ENCODE measurements at regions not wholly inside any gene's neighbourhood (a gene's known extent, or its start where the extent isn't known, plus 50 kb on each side); places are given as distances from the start of the nearest gene placed in this dataset.

GRCh38 chr9:81474125-81474524 lies 215.2 kb downstream of the TLE1 start:
- TF ChIP-seq MAX (IDR thresholded peaks at IDR 0.05; ENCODE audit: low read depth, low read length) (no peak), MYC (IDR thresholded peaks at IDR 0.05; ENCODE audit: low read depth, low read length) (no peak), POLR2A (IDR thresholded peaks at IDR 0.05; ENCODE audit: extremely low read depth, insufficient read length) (no peak), CTCF (IDR thresholded peaks at IDR 0.05; ENCODE audit: low read depth, low read length) (no peak)
- no peak overlapping the region for H3K4me3 ChIP-seq (ENCODE audit: low read depth, low read length)
- no peak for DNase-seq (ENCODE audit: low read depth)

- DNase-seq (ENCODE audit: low read depth): no peak
- H3K4me3 ChIP-seq (ENCODE audit: low read depth, low read length): no peak overlapping the region
- TF ChIP-seq MAX (IDR thresholded peaks at IDR 0.05; ENCODE audit: low read depth, low read length): no peak
- TF ChIP-seq POLR2A (IDR thresholded peaks at IDR 0.05; ENCODE audit: extremely low read depth, insufficient read length): no peak
- TF ChIP-seq CTCF (IDR thresholded peaks at IDR 0.05; ENCODE audit: low read depth, low read length): no peak
- no peak for TF ChIP-seq MYC (IDR thresholded peaks at IDR 0.05; ENCODE audit: low read depth, low read length)
Observed at GRCh38 chr9:81473708-81474107, 215.6 kb downstream of the TLE1 start.

GRCh38 chr9:81473206-81473605 lies 216.1 kb downstream of the TLE1 start:
- TF ChIP-seq MYC (IDR thresholded peaks at IDR 0.05; ENCODE audit: low read depth, low read length) (no peak), MAX (IDR thresholded peaks at IDR 0.05; ENCODE audit: low read depth, low read length) (no peak), POLR2A (IDR thresholded peaks at IDR 0.05; ENCODE audit: extremely low read depth, insufficient read length) (no peak), CTCF (IDR thresholded peaks at IDR 0.05; ENCODE audit: low read depth, low read length) (no peak)
- no peak for DNase-seq (ENCODE audit: low read depth)
- no peak overlapping the region for H3K4me3 ChIP-seq (ENCODE audit: low read depth, low read length)

- DNase-seq (ENCODE audit: low read depth): no peak
- no peak for TF ChIP-seq CTCF (IDR thresholded peaks at IDR 0.05; ENCODE audit: low read depth, low read length)
- H3K4me3 ChIP-seq (ENCODE audit: low read depth, low read length): no peak overlapping the region
Observed at GRCh38 chr9:81472701-81473100, 216.6 kb downstream of the TLE1 start.

GRCh38 chr9:81470864-81471263 lies 218.5 kb downstream of the TLE1 start:
- TF ChIP-seq POLR2A (IDR thresholded peaks at IDR 0.05; ENCODE audit: extremely low read depth, insufficient read length) (no peak), MYC (IDR thresholded peaks at IDR 0.05; ENCODE audit: low read depth, low read length) (no peak), MAX (IDR thresholded peaks at IDR 0.05; ENCODE audit: low read depth, low read length) (no peak), CTCF (IDR thresholded peaks at IDR 0.05; ENCODE audit: low read depth, low read length) (no peak)
- no peak overlapping the region for H3K4me3 ChIP-seq (ENCODE audit: low read depth, low read length)
- DNase-seq (ENCODE audit: low read depth): no peak

GRCh38 chr9:81468084-81468595 lies 221.2 kb downstream of the TLE1 start:
- no peak for DNase-seq (ENCODE audit: low read depth)
- TF ChIP-seq MYC (IDR thresholded peaks at IDR 0.05; ENCODE audit: low read depth, low read length) (no peak), POLR2A (IDR thresholded peaks at IDR 0.05; ENCODE audit: extremely low read depth, insufficient read length) (no peak), MAX (IDR thresholded peaks at IDR 0.05; ENCODE audit: low read depth, low read length) (no peak), CTCF (IDR thresholded peaks at IDR 0.05; ENCODE audit: low read depth, low read length) (no peak)
- H3K4me3 ChIP-seq (ENCODE audit: low read depth, low read length): no peak overlapping the region
